Right lung (tissue), 2 donors: ENCODE measurements at regions not wholly inside any gene's neighbourhood (a gene's known extent, or its start where the extent isn't known, plus 50 kb on each side); places are given as distances from the start of the nearest gene placed in this dataset.
"Not testable (repeated sequence)": the region's sequence is repeated elsewhere in the genome, so short reads cannot be mapped to it uniquely, and the experiment has no call there.

Experiments
- DNase-seq, 2 donors: peaks; one replicate each; pipeline ENCODE4 v3.0.0-alpha.2; 2013

GRCh38 chr2:429575-430254 lies 141.8 kb upstream of the ALKAL2 start:
- DNase-seq, result no peak

- no peak for DNase-seq
Observed at GRCh38 chr2:429142-429541, 141.3 kb upstream of the ALKAL2 start.

GRCh38 chr2:428591-428990 lies 140.7 kb upstream of the ALKAL2 start:
- no peak for DNase-seq

- DNase-seq, result not testable (repeated sequence)
Observed at GRCh38 chr2:426696-427095, 138.8 kb upstream of the ALKAL2 start.

- DNase-seq, result no peak
Observed at GRCh38 chr2:425947-426346, 138.1 kb upstream of the ALKAL2 start.

- no peak for DNase-seq
Observed at GRCh38 chr2:425243-425642, 137.4 kb upstream of the ALKAL2 start.

- no peak for DNase-seq
Observed at GRCh38 chr2:424306-425171, 136.6 kb upstream of the ALKAL2 start.

GRCh38 chr2:423479-423878 lies 135.6 kb upstream of the ALKAL2 start:
- DNase-seq, result no peak

- no peak for DNase-seq
Observed at GRCh38 chr2:422676-423435, 135.0 kb upstream of the ALKAL2 start.

GRCh38 chr2:421406-421805 lies 133.5 kb upstream of the ALKAL2 start:
- DNase-seq, result no peak

GRCh38 chr2:419687-420317 lies 131.9 kb upstream of the ALKAL2 start:
- no peak for DNase-seq

- no peak for DNase-seq
Observed at GRCh38 chr2:417662-418061, 129.8 kb upstream of the ALKAL2 start.

- DNase-seq, result no peak
Observed at GRCh38 chr2:417006-417405, 129.1 kb upstream of the ALKAL2 start.

GRCh38 chr2:415986-416610 lies 128.2 kb upstream of the ALKAL2 start:
- no peak for DNase-seq

- no peak for DNase-seq
Observed at GRCh38 chr2:409523-409922, 121.6 kb upstream of the ALKAL2 start.

GRCh38 chr2:407630-408029 lies 119.7 kb upstream of the ALKAL2 start:
- no peak for DNase-seq

- no peak for DNase-seq
Observed at GRCh38 chr2:406876-407275, 119.0 kb upstream of the ALKAL2 start.

GRCh38 chr2:406231-406630 lies 118.3 kb upstream of the ALKAL2 start:
- no peak for DNase-seq

GRCh38 chr2:404581-404980 lies 116.7 kb upstream of the ALKAL2 start:
- no peak for DNase-seq

GRCh38 chr2:403682-404081 lies 115.8 kb upstream of the ALKAL2 start:
- no peak for DNase-seq

GRCh38 chr2:402721-403120 lies 114.8 kb upstream of the ALKAL2 start:
- DNase-seq, result no peak

GRCh38 chr2:402206-402605 lies 114.3 kb upstream of the ALKAL2 start:
- no peak for DNase-seq
